ENCODE measurements at regions not wholly inside any gene's neighbourhood (a gene's known extent, or its start where the extent isn't known, plus 50 kb on each side); places are given as distances from the start of the nearest gene placed in this dataset.

DNA sequence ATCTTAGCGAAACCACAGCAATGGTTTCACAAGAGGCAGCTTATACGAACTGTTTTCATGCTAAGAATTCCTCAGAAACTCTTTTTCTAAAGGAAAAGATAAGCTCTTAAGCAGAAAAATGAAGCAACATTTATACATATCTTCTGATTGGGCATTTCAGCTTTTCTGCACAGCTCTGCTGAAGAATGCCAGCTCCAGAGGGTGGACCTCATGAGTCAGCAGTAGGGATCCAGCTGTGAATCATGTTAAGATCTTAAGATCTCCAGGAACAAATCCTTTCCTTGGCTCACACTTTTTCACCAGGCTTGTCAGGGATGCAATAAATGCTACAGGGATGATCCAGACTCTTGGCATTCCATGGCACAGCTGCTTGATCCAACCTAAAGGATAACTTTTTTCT lies 477.1 kb upstream of the CCDC196 start (continued):
- TF ChIP-seq SMC3 (IDR thresholded peaks at IDR 0.05; ENCODE audit: low read depth, low read length) (no peak), MEF2A (IDR thresholded peaks at IDR 0.05; ENCODE audit: borderline replicate concordance, low read depth) (no peak)

DNA sequence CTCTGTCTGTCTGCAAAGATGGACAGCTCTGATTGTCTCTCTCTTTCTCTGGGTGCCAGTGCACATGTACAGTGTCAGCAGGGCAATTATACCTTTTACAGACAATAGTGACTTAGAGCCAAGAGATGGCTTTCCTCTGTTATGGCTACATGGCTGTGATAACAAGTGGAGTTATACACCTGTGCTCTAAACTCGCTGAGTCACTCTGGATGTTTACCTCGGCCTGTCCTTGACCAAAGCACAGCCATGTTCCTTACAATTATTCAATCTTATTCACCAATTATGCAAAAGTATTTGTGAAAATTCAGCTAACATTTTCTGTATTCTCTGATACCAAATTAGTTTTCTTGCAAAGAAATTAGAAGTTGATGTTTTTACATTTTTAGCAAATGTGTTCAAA lies 475.5 kb upstream of the CCDC196 start:
- Histone ChIP-seq H4K20me1 (ENCODE audit: insufficient read depth) (no peaks in the 10 kb centered on the region), H3K9ac (no peak overlapping the region), H3F3A (replicated peaks; ENCODE audit: insufficient read depth) (no peaks in the 10 kb centered on the region), H3K36me3 (replicated peaks in 1 of 2; ENCODE audit: control insufficient read depth in 1 of 2, insufficient read depth in 2 of 2, low read length in 1 of 2) (no peaks in the 10 kb centered on the region), H2AFZ (ENCODE audit: low read depth) (no peak overlapping the region), H3K27me3 (ENCODE audit: insufficient read depth) (no peaks in the 10 kb centered on the region), H3K9me2 (no peaks in the 10 kb centered on the region), H3K4me3 (ENCODE audit: low read depth in 2 of 2, low read length in 1 of 2) (no peak overlapping the region), H3K27ac (ENCODE audit: low read depth in 2 of 2, low read length in 1 of 2) (no peak overlapping the region), H3K79me2 (ENCODE audit: insufficient read depth) (no peaks in the 10 kb centered on the region), H3K4me1 (ENCODE audit: control insufficient read depth in 1 of 2, insufficient read depth in 2 of 2, low read depth in 1 of 2, low read length in 1 of 2) (no peaks in the 10 kb centered on the region), H3K4me2 (no peak overlapping the region), H3K9me3 (no peaks in the 10 kb centered on the region)
- 23% methylated on average over 2 of the region's 2 CpGs for WGBS (ENCODE audit: low lambda C conversion rate)
- TF ChIP-seq RAD21 (IDR thresholded peaks at IDR 0.05; ENCODE audit: low read length) (no peak), TEAD4 (IDR thresholded peaks at IDR 0.05; ENCODE audit: borderline replicate concordance, insufficient read depth) (no peak), NRF1 (IDR thresholded peaks at IDR 0.05; ENCODE audit: low read depth, low read length) (no peak)
- CTCF ChIA-PET: no interaction called here
- POLR2A ChIA-PET: no interaction called here
- DNase-seq: no peak

DNA sequence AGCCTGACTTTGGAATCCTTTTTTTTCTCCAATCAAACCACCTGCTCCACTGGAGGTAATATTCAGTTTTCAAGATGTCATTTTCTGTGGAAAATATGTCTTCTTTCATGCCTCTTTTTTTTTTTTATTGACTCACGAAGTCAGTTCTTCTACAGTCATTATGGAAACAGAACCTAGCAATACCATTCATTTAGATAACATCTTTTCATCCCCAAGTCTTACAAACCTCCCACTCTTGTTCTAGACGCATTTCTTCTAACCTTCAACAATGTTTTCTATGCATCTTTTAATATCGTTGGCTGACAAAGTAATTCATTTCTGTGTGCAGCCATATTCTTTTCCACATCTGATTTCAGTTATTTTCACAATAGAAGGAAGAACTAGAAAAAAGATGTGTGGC lies 474.3 kb upstream of the CCDC196 start:
- Histone ChIP-seq H2AFZ (ENCODE audit: low read depth) (no peak overlapping the region), H3K4me3 (ENCODE audit: low read depth in 2 of 2, low read length in 1 of 2) (no peak overlapping the region), H3K79me2 (ENCODE audit: insufficient read depth) (no peaks in the 10 kb centered on the region), H3K9me3 (no peaks in the 10 kb centered on the region), H4K20me1 (ENCODE audit: insufficient read depth) (no peaks in the 10 kb centered on the region), H3K36me3 (replicated peaks in 1 of 2; ENCODE audit: control insufficient read depth in 1 of 2, insufficient read depth in 2 of 2, low read length in 1 of 2) (no peaks in the 10 kb centered on the region), H3K9me2 (no peaks in the 10 kb centered on the region), H3K4me1 (ENCODE audit: control insufficient read depth in 1 of 2, insufficient read depth in 2 of 2, low read depth in 1 of 2, low read length in 1 of 2) (no peaks in the 10 kb centered on the region), H3F3A (replicated peaks; ENCODE audit: insufficient read depth) (no peaks in the 10 kb centered on the region), H3K27me3 (ENCODE audit: insufficient read depth) (no peaks in the 10 kb centered on the region), H3K4me2 (no peak overlapping the region), H3K9ac (no peak overlapping the region), H3K27ac (ENCODE audit: low read depth in 2 of 2, low read length in 1 of 2) (no peak overlapping the region)
- CTCF ChIA-PET: no interaction called here
- POLR2A ChIA-PET: no interaction called here
- WGBS (ENCODE audit: low lambda C conversion rate): 23% methylated on average over 3 of the region's 3 CpGs
- DNase-seq: no peak
- no peak for TF ChIP-seq GABPA (IDR thresholded peaks at IDR 0.05; ENCODE audit: low read depth)
- TF ChIP-seq EP300 (IDR thresholded peaks at IDR 0.05; ENCODE audit: borderline replicate concordance in 1 of 2, low read depth in 1 of 2, low read length in 1 of 2): no peak
- TF ChIP-seq, protein P1, sequence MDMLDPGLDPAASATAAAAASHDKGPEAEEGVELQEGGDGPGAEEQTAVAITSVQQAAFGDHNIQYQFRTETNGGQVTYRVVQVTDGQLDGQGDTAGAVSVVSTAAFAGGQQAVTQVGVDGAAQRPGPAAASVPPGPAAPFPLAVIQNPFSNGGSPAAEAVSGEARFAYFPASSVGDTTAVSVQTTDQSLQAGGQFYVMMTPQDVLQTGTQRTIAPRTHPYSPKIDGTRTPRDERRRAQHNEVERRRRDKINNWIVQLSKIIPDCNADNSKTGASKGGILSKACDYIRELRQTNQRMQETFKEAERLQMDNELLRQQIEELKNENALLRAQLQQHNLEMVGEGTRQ (IDR thresholded peaks at IDR 0.05; ENCODE audit: borderline replicate concordance, low read depth, low read length): no peak
- no peak for TF ChIP-seq NFIC (IDR thresholded peaks at IDR 0.05; ENCODE audit: borderline replicate concordance)
- TF ChIP-seq, protein P2, sequence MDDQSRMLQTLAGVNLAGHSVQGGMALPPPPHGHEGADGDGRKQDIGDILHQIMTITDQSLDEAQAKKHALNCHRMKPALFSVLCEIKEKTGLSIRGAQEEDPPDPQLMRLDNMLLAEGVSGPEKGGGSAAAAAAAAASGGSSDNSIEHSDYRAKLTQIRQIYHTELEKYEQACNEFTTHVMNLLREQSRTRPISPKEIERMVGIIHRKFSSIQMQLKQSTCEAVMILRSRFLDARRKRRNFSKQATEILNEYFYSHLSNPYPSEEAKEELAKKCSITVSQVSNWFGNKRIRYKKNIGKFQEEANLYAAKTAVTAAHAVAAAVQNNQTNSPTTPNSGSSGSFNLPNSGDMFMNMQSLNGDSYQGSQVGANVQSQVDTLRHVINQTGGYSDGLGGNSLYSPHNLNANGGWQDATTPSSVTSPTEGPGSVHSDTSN (IDR thresholded peaks at IDR 0.05): no peak
- TF ChIP-seq, protein P3, sequence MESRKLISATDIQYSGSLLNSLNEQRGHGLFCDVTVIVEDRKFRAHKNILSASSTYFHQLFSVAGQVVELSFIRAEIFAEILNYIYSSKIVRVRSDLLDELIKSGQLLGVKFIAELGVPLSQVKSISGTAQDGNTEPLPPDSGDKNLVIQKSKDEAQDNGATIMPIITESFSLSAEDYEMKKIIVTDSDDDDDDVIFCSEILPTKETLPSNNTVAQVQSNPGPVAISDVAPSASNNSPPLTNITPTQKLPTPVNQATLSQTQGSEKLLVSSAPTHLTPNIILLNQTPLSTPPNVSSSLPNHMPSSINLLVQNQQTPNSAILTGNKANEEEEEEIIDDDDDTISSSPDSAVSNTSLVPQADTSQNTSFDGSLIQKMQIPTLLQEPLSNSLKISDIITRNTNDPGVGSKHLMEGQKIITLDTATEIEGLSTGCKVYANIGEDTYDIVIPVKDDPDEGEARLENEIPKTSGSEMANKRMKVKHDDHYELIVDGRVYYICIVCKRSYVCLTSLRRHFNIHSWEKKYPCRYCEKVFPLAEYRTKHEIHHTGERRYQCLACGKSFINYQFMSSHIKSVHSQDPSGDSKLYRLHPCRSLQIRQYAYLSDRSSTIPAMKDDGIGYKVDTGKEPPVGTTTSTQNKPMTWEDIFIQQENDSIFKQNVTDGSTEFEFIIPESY (IDR thresholded peaks at IDR 0.05; ENCODE audit: borderline replicate concordance, low read depth): no peak
- TF ChIP-seq TAF1 (IDR thresholded peaks at IDR 0.05; ENCODE audit: borderline replicate concordance, low read depth, low read length): no peak
- no peak for TF ChIP-seq NRF1 (IDR thresholded peaks at IDR 0.05; ENCODE audit: low read depth, low read length)
- no peak for TF ChIP-seq MEF2A (IDR thresholded peaks at IDR 0.05; ENCODE audit: borderline replicate concordance, low read depth)
- no peak for TF ChIP-seq MXI1 (IDR thresholded peaks at IDR 0.05; ENCODE audit: low read depth, low read length)
- TF ChIP-seq ELF1 (IDR thresholded peaks at IDR 0.05): no peak
- no peak for TF ChIP-seq TEAD4 (IDR thresholded peaks at IDR 0.05; ENCODE audit: borderline replicate concordance, insufficient read depth)
- no peak for TF ChIP-seq FOXM1 (IDR thresholded peaks at IDR 0.05; ENCODE audit: low read depth)
- no peak for TF ChIP-seq JUND (IDR thresholded peaks at IDR 0.05)
- no peak for TF ChIP-seq EZH2phosphoT487 (IDR thresholded peaks at IDR 0.05; ENCODE audit: borderline replicate concordance, low read depth)
- TF ChIP-seq SIN3A (IDR thresholded peaks at IDR 0.05; ENCODE audit: borderline replicate concordance, low read depth, low read length): no peak
- TF ChIP-seq FOSL2 (IDR thresholded peaks at IDR 0.05; ENCODE audit: borderline replicate concordance, low read depth): no peak
- no peak for TF ChIP-seq RXRA (IDR thresholded peaks at IDR 0.05; ENCODE audit: borderline replicate concordance, low read depth)
- TF ChIP-seq, protein P4, sequence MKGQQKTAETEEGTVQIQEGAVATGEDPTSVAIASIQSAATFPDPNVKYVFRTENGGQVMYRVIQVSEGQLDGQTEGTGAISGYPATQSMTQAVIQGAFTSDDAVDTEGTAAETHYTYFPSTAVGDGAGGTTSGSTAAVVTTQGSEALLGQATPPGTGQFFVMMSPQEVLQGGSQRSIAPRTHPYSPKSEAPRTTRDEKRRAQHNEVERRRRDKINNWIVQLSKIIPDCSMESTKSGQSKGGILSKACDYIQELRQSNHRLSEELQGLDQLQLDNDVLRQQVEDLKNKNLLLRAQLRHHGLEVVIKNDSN (IDR thresholded peaks at IDR 0.05; ENCODE audit: borderline replicate concordance, low read depth): no peak
- no peak for TF ChIP-seq GATA2 (CRISPR knock-in tag; IDR thresholded peaks at IDR 0.05)

Measured in SK-N-SH (cell line).